HG02852 (cell line): ENCODE measurements at regions not wholly inside any gene's neighbourhood (a gene's known extent, or its start where the extent isn't known, plus 50 kb on each side); places are given as distances from the start of the nearest gene placed in this dataset.

Experiments
- ATAC-seq: cut with Tn5 transposase; IDR thresholded peaks from one replicate; pipeline ENCODE4 v1.9.1; 2021; ENCODE audit warnings: mild to moderate bottlenecking, moderate library complexity; ENCODE audit not compliant: unreplicated experiment

DNA sequence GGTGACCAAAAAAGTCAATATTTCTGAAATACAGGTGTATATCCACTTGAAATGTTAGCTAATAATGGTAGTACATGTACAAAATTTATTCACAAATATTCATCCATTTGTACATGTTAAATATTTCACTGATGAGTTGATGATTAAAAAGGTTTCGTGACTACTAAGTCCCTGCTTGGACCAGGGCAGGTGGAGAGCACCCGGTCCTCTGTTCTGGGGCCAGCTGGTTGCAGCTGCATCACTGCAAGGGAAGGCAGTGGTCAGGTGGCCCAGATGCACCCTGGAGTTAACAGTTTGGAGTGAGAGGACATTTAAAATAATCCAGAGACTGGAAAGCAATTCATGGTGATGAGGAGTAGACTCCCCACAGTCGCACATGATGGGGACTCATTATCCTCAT, 141.2 kb downstream of the ZBTB18 start:
- ATAC-seq = no peak

DNA sequence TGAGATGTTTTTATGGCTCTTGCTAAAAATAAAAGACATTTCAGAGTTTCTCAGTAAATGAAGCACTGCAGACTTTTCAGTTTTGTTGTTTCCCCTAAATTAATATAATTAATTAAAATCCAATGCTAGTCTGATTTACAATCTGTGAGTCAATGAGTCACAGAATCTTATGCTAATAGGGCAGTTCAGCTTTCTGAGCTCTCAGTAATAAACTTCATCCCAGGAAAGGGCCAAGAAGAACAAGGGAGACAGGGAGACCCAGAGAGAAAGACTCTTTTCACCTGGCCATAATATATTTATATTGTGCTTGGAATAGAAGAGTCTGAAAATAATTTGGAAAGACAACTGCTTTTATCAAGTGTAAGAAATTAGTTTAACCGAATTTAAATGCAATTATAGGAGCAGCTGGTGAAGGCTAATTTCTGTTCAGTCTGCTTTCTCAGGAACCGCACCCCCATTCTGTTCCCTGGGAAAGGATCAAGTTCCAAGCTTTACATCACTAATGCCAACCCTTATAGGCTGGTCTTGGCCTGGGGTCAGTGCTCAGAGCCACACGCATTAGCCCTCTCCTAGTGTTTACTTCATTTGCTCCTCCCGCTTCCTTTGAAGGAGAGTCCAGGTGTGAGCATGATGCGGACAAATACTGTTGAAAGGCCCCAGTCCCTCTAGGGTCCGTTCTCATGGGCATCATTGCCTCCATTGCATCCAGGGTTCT, 145.6 kb downstream of the ZBTB18 start:
- no peak for ATAC-seq

DNA sequence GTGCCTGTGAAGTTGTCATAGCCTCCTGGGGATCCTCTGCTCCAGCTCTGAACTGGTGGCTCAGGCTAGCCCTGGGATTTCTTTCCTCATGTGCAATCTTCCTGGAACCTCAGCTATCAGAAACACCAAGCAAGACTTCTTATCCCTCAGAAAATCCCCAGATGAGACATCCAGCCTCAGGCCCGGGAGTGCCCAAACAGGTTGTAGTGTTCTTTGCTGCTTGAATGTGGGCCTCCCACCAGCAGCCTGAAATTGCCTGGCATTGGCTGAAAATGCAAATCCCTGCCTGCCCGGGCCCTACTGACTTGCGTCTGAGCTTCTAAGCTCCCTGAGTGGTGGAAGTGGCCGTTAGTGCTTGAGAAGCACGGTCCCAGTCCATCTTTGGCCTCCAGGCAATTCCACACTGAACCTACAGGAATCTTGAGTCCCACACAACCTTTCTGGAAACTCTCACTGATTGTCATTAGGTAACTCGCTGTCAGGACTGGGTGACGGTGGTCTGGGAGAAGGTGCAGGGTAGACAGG, 146.8 kb downstream of the ZBTB18 start:
- no peak for ATAC-seq

DNA sequence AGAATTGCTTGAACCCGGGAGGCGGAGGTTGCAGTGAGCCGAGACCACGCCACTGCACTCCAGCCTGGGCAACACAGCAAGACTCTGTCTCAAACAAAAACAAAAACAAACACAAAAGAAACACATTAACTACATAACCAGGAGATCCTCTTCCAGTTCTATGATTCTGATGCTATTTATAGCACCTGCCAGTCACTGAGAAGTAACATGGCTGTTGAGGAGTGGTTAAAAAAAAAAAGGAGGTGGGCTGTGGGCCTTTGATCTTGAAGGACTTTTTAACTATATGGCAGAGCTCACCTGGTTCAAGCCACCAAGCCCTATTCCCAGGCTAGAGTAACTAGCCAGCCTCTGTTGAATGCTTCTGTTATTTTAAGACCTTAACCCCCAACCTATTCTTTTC, 148.8 kb downstream of the ZBTB18 start:
- ATAC-seq = no peak

DNA sequence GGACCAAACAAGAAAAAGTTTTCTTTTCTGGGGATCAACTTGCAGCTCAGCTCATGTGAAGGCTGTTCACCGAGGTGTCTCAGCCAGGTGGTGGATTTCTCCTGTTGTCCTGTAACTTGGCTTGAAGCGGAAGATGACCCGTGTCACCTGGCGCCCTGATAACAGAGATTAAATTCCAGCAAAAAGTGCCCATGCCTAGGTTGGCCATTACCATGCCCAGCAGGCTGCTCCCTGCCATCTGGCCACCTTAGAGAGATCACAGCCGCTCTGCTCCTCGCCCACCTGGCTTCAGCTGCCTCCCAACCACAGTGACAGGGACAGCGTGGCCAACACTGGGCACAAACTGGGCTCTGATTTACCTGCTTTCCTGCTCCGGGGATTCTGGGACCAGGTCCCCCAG, 149.5 kb downstream of the ZBTB18 start:
- ATAC-seq = no peak

DNA sequence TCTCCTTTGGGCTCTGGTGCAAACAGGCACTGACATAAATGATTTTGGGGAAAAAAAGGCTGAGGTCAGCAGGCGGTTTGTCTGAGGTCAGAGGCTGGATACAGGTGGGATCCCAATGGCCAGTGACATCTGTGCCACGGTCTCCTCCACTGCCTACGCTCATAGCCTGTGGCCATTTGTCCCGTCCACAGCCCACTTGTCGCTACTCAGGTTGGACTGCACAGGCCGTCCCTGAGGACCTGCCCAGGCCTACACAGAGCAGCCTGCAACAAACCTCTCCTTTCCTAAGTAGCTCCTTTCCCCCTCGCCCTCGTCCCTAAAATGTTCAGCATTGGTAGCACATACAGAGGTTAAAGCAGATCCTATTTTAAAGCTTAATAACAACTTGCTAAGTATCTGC, 150.7 kb downstream of the ZBTB18 start:
- no peak for ATAC-seq

DNA sequence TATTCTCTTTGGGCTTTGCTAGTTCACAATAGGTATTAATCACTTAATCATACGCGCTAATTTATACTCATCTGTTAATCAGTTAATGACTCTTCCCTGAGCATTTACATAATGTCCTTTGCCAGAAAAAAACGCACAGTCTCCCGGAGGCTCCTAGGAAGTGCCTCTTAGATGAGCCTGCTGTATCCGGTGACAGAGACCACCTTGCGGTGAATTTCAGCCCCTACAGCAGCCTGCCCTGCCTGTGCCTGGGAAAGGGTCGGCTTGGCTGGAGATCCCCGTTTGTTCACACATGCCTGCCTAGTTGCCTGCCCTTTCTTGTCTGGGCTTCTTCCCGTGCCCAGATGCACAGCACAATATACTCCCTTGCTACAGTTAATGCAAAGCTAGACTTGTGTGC, 152.9 kb downstream of the ZBTB18 start:
- ATAC-seq = no peak

DNA sequence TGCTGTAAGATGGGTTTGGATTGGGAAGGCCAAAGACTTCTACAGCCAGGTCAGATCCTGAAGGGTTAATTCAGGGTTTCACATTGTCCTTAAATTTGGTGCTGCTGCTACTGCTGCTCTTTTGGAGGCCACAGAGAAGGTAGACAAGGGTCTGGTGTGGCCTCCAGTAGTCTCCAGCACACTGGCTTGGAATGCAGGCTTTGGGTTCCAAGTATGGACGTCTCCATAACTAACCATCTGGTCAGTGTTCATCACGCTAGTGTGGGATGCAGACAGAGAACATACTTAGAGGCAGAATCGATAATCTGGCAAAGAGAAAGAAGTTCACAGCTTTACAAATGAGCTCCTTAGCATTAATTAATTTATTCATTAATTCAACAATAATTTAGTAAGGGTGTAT, 154.1 kb downstream of the ZBTB18 start:
- ATAC-seq = no peak

DNA sequence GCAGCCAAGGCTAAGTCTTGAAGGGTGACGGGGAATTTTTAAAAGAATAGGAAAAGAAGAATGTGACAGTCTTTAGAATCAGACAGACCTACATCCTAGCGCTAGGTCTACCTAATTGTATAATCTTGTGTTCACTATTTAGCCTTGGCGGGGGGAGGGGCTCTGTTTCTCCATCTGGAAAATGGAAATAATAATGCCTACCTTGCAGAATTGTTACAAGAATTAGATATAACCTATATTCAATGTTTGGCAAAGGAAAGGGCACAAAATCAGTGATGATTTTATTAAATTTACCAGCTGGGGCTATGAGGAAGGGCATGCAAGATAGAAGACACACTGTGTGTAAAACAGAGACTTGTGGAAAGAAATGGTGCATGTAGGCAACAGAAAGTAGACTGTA, 154.8 kb downstream of the ZBTB18 start:
- ATAC-seq = no peak

DNA sequence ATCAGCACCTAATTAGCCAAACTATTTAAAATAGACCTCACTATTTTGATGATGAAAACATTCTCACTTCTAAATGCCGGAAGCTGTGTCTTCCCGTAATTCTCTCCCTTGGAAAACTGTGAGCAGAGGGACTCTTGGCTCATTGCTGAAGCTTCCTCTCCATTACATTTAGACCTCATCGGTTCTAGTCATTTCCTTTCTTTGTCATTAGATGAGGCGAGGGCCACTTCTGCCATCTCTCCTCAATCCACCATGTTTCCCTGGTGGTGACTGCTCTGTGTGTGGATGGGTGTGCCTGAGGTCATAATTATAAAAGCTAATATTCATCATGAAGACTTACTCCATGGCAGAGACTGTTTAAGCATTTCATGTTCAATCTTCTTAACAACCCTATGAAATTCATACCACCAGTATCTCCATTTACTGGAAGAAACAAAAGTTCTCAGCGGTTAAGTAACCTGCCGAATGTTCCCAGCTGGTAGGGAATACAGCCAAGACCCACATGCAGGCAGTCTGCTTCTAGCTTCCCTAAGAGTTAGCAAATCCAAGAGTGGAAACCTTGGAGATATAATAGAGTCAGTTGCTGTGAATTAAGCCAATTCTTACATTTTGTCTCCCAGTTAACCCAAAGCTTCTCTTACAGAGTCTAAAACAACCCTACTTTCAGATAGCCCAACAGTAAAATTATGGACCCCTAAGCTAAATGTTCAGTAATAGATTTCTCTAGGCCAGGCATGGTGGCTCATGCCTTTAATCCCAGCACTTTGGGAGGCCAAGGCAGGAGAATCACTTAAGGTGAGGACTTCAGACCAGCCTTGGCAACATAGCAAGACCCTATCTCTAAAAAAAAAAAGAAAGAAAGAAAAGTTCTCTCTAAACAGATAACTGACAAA, 156.2 kb downstream of the ZBTB18 start:
- ATAC-seq = no peak

DNA sequence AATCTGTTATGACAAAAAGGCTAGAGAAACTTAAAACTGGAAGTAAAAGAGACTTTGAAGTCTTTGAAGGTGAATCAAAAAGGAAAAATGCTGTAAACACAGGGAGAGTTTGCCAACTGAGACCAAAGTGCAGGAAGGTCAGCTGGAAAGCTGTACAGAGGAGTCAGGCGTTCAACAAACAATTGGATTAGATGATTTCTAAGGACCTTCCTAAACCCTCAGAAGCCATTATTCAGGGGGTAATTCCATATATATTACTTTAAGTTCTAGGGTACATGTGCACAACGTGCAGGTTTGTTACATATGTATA, 156.8 kb downstream of the ZBTB18 start:
- ATAC-seq = no peak

DNA sequence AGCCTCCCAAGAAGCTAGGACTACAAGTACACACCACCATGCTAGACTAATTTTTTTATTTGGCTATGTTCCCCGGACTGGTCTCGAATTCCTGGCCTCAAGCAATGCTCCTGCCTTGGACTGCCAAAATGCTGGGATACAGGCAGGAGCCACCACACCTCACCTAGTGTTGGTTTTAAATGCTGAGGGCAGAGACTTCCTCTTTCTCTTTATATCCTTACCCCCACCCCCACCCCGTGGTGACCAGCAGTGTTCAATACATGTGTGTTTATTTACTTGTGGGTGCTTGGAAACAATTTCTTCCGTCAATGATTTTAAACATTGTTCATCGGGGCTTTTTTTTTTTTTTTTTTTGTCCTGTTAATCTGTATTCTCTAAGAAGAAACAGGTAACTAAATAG, 158.9 kb downstream of the ZBTB18 start:
- ATAC-seq = no peak

DNA sequence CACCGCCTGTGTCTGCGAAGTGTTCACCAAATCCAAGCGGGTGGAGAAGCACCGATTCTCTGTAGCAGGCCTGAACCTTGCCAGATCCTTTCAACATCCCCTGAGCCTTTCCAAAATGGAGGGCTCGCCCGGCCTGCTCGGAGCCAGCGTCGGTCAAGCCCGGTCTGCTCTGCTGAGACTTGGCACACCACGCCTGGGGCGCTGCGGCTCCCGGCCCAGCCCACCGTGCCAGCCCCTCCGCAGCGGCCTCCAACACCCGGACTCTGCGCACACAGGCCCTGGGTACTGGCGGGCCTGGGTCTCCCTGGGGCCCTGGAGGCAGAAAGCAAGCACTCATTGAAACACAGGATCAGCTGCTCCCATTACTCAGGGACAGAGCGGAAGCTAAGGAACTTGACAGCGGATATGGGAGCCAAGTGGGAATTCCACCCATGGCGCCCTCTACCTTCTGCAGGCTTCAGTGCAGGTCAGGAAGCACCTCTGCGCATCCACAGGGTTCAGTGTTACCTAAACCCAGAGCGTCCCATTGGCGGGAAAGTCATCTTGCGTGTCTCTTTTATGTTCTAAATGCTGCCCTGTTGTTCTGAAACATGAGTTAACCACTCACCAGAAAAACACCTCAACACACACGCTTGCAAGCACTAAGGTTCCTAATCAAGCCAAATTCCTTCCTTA, 159.9 kb downstream of the ZBTB18 start:
- no peak for ATAC-seq

DNA sequence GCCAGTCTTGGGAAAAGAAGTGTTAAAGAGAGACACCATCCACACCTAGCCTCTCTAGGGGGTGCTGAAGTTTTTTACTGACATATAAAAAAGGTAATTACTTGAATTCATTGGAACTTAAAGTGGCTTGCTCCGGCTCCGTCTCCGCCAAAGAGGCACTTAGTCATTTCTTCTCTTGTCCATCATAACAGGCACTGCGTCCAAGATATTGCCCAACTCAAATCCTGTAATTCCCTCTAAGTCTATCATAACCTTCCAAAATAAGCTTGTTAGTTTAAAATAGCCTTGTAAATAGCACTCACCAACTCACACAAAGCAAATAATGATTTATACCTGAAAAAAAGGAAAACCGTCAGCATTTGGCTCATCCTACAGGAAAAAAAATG, 160.5 kb downstream of the ZBTB18 start:
- ATAC-seq = no peak

DNA sequence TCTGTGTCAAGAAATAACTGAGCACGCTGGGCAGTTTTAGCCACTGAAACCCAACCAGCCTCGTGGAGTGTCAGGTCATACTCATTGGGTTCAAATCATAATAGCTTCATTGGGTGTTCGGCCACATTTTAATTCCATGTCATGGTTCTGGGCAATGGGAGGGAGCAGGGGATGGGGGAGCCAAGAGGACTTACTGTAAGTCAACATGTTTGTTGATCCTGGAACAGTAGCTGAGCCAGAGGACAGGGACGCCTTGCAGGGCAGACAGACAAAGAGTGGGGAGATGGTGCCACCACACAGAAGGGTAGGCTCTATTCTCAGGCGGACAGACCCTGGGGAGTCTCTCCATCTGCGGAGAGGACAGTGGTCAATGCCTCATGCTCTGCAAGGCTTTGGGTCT, 161.1 kb downstream of the ZBTB18 start:
- ATAC-seq = no peak

DNA sequence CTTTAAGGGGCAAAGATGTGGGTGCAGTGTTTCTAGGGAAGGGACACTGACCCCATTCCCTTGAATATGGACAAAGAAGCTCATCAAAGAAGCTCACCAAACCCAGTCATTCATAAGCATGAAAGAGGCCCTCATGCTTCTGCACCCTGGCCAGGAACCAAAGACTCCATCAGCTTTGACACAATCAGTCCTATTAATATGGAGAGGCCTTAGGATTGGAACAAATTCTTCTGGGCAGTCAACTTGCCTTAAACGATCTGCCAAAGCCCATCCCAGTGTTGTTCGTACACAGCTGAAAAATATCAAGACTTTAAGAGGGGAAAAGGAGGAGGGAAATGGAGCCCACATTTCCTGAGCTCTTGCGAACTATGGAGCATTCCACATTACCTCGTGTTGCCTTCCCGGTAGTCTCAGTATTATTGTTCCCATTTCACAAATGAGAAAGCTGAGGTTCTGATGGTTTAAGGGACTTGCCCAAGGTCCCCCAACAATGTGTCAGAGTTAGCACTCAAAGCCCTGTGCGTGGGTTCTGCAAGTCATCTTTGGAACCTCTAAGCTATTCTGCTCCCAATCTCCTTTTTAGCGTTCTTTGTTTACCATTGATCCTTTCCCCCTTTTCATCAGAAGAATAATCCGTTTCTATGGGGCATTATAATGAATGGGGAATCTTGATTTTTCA, 161.9 kb downstream of the ZBTB18 start:
- peak; percentile 56 for ATAC-seq

DNA sequence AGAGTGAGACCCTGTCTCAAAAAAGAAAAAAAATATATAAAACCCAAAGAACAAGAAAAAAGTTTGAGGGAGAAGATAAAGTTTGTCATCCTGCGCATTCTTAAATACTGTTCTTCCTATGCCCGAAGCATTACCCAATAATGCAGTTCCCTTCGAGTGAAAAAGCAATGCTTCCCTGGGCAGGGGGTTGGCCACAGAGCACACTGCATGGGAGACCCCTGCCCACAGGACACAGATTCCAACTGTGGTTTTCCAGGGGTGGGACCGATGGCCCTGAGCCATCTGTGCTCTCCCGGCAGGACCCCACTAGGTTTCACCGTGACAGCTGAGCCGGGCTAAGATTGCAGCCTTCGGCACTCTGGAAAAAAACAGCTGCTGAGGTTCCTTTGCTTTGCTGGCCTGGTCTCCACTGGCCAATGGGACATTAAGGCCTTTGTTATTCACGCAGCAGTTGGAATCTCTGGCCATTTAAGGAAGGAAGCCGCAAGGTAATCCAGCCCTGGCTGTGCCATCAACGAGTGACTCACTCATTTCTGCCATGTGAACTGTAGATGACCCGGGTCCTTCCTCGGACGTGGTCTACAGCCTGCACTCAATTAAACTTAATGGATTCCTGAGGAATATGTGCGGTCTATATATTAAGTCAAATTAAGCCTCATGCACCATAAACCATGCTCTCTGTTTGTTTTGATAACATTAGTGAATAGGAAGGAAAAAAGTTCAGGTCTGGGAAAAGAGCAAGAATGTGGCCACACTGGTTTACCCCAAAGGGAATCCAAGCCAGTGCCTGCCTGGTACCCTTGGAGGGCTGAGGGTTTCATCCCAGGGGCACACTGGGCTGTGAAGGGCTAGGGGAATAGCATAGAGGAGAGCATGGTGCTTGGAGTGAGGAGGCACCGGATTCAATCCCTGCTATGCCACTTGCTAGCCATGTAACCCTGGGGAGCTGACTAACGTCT, 163.2 kb downstream of the ZBTB18 start:
- no peak for ATAC-seq

DNA sequence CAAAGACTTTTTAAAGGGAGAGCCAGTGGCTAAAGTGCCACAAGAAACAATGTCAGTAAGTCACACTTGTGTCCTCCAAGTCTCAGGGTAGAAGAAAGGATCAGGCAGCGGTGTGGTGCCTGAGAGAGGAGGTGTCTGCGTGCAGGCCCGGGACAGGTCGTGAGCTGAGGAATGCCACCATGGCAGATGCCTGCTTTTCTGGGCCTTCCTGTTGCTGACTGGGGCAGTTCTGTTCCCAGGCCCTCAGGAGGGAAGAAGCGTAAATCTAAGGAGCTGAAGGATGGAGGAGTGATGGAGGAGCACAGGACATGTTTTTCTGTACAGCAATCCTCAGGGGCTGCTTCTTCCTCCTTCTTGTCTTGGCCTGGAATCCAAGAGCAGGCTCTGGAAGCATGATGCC, 165.8 kb downstream of the ZBTB18 start:
- ATAC-seq = no peak

DNA sequence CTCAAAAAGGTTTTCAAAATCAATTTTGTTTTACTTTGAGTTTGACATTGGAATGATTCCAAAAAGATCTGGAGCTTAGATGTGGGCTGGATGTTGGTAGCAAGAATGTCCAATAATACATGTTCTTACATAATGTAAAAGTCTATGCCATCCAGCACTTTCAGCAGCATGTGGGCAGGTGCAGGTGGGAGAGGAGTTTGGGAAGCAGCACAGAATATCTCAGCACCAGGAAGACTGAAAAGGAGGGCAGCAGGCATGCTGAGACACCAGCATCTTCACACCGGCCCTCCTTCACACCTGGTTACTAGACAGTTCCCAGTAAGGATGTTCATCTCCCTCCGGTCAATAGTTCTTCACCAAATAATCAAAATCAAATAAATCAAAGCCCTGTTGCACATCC, 166.6 kb downstream of the ZBTB18 start:
- no peak for ATAC-seq

DNA sequence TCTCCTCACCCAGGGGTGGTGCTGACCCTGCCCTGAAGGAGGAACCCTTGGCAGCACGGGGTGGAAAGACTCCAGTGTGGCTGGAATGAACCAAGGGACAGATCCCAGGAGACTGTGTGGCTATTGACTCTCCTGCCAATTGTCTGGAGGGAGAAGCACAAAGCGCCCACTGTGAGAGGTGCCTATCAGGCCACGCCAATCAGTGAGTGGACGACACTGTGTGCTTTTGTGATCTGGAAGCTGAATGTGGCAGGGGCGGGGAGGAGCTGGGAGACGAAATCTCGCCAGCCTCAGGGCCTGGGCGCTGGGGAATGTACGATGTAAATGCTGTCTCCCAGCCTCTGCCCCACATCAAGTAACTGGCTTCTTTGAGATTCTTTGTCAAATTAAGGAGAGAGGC, 167.1 kb downstream of the ZBTB18 start:
- no peak for ATAC-seq
